Astrocyte of the hippocampus (primary cell): ENCODE measurements at regions not wholly inside any gene's neighbourhood (a gene's known extent, or its start where the extent isn't known, plus 50 kb on each side); places are given as distances from the start of the nearest gene placed in this dataset.
"Not testable (repeated sequence)": the region's sequence is repeated elsewhere in the genome, so short reads cannot be mapped to it uniquely, and the experiment has no call there.

Experiments
- DNase-seq: peaks from one replicate; pipeline ENCODE4 v3.0.0; 2011; ENCODE audit warnings: low read depth, low spot score

- no peak for DNase-seq
Observed at GRCh38 chr3:124633524-124633923, 96.7 kb upstream of the UMPS start.

GRCh38 chr3:124634210-124635168 is 95.8 kb upstream of the UMPS start:
- DNase-seq = no peak

- DNase-seq = no peak
Observed at GRCh38 chr3:124635169-124635539, 95.1 kb upstream of the UMPS start.

- no peak for DNase-seq
Observed at GRCh38 chr3:124636101-124636862, 94.0 kb upstream of the UMPS start.

GRCh38 chr3:124636863-124637296 is 93.4 kb upstream of the UMPS start:
- no peak for DNase-seq

GRCh38 chr3:124639406-124640237 is 90.6 kb upstream of the UMPS start:
- DNase-seq = no peak

- DNase-seq = no peak
Observed at GRCh38 chr3:124640635-124641306, 89.5 kb upstream of the UMPS start.

GRCh38 chr3:124643453-124643852 is 86.8 kb upstream of the UMPS start:
- no peak for DNase-seq

- not testable (repeated sequence) for DNase-seq
Observed at GRCh38 chr3:124646186-124646585, 84.1 kb upstream of the UMPS start.

- DNase-seq = no peak
Observed at GRCh38 chr3:124648551-124648950, 81.7 kb upstream of the UMPS start.

- no peak for DNase-seq
Observed at GRCh38 chr3:124650798-124651197, 79.5 kb upstream of the UMPS start.

- not testable (repeated sequence) for DNase-seq
Observed at GRCh38 chr3:124651416-124651815, 78.8 kb upstream of the UMPS start.

GRCh38 chr3:124652009-124652408 is 78.2 kb upstream of the UMPS start:
- no peak for DNase-seq

GRCh38 chr3:124653071-124653796 is 77.0 kb upstream of the UMPS start:
- no peak for DNase-seq

GRCh38 chr3:124653797-124654469 is 76.3 kb upstream of the UMPS start:
- DNase-seq = no peak

GRCh38 chr3:124654470-124654845 is 75.8 kb upstream of the UMPS start:
- no peak for DNase-seq

- no peak for DNase-seq
Observed at GRCh38 chr3:124656531-124656930, 73.7 kb upstream of the UMPS start.

- DNase-seq = no peak
Observed at GRCh38 chr3:124657138-124657537, 73.1 kb upstream of the UMPS start.

- DNase-seq = no peak
Observed at GRCh38 chr3:124658270-124658669, 72.0 kb upstream of the UMPS start.

GRCh38 chr3:124659175-124659574 is 71.1 kb upstream of the UMPS start:
- DNase-seq = no peak
